ENCODE measurements at regions not wholly inside any gene's neighbourhood (a gene's known extent, or its start where the extent isn't known, plus 50 kb on each side); places are given as distances from the start of the nearest gene placed in this dataset.

DNA sequence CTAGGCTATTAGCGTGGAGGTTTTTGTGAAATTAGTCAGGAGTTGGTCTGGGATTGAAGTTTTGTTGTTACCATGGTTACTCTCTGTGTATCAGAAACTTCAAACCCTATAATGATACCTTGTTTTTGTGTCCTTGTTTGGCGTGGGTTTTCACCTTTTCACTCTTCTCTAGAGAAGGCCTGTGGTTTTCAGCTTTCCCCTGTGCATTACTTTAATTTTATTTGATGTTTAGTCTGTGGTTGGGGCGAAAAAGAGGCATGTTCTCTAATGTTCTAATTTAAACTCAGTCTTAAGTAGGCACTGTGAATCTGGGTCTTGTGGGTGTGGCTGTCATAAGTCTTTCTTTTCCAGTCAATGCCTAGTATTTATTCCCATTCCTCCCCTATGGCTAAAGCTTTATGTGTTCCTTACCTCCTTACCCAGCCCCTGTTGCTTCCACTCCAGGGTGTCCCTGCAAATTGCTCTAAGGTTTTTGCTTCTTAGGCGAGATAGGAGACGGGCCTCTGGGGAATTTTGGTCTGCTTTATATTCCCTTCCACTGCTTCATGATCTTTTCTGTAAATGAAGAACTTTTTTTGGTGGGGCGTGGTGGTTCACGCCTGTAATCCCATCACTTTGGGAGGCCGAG is 125.1 kb upstream of the XIST start:
- TF ChIP-seq, protein P1, sequence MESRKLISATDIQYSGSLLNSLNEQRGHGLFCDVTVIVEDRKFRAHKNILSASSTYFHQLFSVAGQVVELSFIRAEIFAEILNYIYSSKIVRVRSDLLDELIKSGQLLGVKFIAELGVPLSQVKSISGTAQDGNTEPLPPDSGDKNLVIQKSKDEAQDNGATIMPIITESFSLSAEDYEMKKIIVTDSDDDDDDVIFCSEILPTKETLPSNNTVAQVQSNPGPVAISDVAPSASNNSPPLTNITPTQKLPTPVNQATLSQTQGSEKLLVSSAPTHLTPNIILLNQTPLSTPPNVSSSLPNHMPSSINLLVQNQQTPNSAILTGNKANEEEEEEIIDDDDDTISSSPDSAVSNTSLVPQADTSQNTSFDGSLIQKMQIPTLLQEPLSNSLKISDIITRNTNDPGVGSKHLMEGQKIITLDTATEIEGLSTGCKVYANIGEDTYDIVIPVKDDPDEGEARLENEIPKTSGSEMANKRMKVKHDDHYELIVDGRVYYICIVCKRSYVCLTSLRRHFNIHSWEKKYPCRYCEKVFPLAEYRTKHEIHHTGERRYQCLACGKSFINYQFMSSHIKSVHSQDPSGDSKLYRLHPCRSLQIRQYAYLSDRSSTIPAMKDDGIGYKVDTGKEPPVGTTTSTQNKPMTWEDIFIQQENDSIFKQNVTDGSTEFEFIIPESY (IDR thresholded peaks at IDR 0.05; ENCODE audit: extremely low read depth, insufficient replicate concordance, low read length), result no peak
- TF ChIP-seq RAD21 (IDR thresholded peaks at IDR 0.05; ENCODE audit: low read depth) (no peak), POLR2A (IDR thresholded peaks at IDR 0.05; ENCODE audit: borderline replicate concordance, extremely low read depth, insufficient read depth, insufficient read length) (no peak), TCF7L2 (IDR thresholded peaks at IDR 0.05; ENCODE audit: borderline replicate concordance, extremely low read depth, insufficient read depth, insufficient read length) (no peak), SRF (IDR thresholded peaks at IDR 0.05; ENCODE audit: low read depth) (no peak), EZH2 (IDR thresholded peaks at IDR 0.05) (no peak), YY1 (IDR thresholded peaks at IDR 0.05; ENCODE audit: extremely low read depth, insufficient replicate concordance, low read depth, low read length) (no peak), JUND (IDR thresholded peaks at IDR 0.05) (no peak)
- TF ChIP-seq, protein P2, sequence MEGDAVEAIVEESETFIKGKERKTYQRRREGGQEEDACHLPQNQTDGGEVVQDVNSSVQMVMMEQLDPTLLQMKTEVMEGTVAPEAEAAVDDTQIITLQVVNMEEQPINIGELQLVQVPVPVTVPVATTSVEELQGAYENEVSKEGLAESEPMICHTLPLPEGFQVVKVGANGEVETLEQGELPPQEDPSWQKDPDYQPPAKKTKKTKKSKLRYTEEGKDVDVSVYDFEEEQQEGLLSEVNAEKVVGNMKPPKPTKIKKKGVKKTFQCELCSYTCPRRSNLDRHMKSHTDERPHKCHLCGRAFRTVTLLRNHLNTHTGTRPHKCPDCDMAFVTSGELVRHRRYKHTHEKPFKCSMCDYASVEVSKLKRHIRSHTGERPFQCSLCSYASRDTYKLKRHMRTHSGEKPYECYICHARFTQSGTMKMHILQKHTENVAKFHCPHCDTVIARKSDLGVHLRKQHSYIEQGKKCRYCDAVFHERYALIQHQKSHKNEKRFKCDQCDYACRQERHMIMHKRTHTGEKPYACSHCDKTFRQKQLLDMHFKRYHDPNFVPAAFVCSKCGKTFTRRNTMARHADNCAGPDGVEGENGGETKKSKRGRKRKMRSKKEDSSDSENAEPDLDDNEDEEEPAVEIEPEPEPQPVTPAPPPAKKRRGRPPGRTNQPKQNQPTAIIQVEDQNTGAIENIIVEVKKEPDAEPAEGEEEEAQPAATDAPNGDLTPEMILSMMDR (IDR thresholded peaks at IDR 0.05 in 2 of 3, conservative IDR thresholded peaks at IDR 0.05 in 1 of 3; ENCODE audit: borderline replicate concordance in 1 of 3, insufficient read depth in 1 of 3, low read depth in 2 of 3, low read length in 2 of 3), result no peak
- TF ChIP-seq, protein P3, sequence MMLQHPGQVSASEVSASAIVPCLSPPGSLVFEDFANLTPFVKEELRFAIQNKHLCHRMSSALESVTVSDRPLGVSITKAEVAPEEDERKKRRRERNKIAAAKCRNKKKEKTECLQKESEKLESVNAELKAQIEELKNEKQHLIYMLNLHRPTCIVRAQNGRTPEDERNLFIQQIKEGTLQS (IDR thresholded peaks at IDR 0.05), result no peak
